GM12865 (cell line): ENCODE measurements at regions not wholly inside any gene's neighbourhood (a gene's known extent, or its start where the extent isn't known, plus 50 kb on each side); places are given as distances from the start of the nearest gene placed in this dataset.

Experiments
- DNase-seq: peaks from one replicate; pipeline ENCODE4 v3.0.0; 2010; ENCODE audit warnings: low read depth
- H3K4me3 ChIP-seq: 2 replicates; pipeline ENCODE4 v1.5.1; 2011; ENCODE audit warnings: mild to moderate bottlenecking, low read depth, low read length, control low read depth
- TF ChIP-seq, protein P1 (sequence below): IDR thresholded peaks from 2 replicates; pipeline ENCODE4 v1.5.1; 2011; ENCODE audit warnings: low read length, control low read depth, low read depth, inconsistent platforms; ENCODE audit not compliant: insufficient read depth; ENCODE audit errors: missing control alignments

GRCh38 chr2:240219208-240219890, 78.9 kb upstream of the OTOS start:
- H3K4me3 ChIP-seq = no peak overlapping the region
- DNase-seq = no peak
- TF ChIP-seq, protein P1, sequence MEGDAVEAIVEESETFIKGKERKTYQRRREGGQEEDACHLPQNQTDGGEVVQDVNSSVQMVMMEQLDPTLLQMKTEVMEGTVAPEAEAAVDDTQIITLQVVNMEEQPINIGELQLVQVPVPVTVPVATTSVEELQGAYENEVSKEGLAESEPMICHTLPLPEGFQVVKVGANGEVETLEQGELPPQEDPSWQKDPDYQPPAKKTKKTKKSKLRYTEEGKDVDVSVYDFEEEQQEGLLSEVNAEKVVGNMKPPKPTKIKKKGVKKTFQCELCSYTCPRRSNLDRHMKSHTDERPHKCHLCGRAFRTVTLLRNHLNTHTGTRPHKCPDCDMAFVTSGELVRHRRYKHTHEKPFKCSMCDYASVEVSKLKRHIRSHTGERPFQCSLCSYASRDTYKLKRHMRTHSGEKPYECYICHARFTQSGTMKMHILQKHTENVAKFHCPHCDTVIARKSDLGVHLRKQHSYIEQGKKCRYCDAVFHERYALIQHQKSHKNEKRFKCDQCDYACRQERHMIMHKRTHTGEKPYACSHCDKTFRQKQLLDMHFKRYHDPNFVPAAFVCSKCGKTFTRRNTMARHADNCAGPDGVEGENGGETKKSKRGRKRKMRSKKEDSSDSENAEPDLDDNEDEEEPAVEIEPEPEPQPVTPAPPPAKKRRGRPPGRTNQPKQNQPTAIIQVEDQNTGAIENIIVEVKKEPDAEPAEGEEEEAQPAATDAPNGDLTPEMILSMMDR = no peak

GRCh38 chr2:240220371-240220770, 79.9 kb upstream of the OTOS start:
- TF ChIP-seq, protein P1 = no peak
- H3K4me3 ChIP-seq = no peak overlapping the region
- no peak for DNase-seq

- DNase-seq = no peak
- no peak overlapping the region for H3K4me3 ChIP-seq
- TF ChIP-seq, protein P1 = no peak
These were observed 83.2 kb upstream of the OTOS start for GRCh38 chr2:240223631-240224030.

DNA sequence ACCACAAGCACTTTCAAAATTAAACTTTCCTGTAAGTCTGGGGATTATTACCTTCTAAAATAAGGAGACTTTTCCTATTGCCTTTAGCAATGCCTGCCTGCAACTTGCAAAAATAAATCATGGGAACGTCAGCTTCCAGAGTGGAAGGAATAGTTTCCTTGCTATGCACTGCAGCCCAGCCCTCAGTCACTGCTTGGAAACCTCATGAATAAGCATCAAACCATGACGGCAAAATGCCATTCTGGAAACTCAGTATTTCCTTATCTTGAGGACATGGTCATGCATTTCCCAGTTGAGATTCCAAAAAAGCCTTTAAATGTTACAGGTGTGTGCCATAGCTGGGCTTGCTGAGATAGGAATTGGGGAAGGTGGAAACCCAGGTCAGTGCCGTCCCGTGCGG, 84.2 kb upstream of the OTOS start:
- H3K4me3 ChIP-seq = no peak overlapping the region
- TF ChIP-seq, protein P1 = no peak
- no peak for DNase-seq

DNA sequence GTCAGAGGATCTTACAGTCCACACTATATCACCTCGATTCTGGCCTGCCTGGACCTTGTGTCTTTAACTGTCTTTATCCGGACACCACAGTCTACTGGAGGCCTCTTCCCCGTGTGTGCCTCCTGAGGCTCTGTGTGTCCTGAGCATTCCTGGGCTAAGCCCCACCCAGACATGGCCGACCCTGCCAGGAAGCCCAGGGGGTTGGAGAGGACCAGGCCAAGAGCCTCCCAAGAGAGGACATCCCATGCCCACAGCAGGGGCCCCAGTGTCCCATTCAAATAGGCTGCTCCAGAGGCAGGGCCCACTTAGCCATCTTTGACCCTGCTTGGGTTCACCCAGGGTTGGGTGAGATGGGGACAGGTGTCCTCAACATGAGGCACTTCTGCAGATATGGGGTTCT, 84.7 kb upstream of the OTOS start:
- no peak for DNase-seq
- no peak overlapping the region for H3K4me3 ChIP-seq
- TF ChIP-seq, protein P1 = no peak

DNA sequence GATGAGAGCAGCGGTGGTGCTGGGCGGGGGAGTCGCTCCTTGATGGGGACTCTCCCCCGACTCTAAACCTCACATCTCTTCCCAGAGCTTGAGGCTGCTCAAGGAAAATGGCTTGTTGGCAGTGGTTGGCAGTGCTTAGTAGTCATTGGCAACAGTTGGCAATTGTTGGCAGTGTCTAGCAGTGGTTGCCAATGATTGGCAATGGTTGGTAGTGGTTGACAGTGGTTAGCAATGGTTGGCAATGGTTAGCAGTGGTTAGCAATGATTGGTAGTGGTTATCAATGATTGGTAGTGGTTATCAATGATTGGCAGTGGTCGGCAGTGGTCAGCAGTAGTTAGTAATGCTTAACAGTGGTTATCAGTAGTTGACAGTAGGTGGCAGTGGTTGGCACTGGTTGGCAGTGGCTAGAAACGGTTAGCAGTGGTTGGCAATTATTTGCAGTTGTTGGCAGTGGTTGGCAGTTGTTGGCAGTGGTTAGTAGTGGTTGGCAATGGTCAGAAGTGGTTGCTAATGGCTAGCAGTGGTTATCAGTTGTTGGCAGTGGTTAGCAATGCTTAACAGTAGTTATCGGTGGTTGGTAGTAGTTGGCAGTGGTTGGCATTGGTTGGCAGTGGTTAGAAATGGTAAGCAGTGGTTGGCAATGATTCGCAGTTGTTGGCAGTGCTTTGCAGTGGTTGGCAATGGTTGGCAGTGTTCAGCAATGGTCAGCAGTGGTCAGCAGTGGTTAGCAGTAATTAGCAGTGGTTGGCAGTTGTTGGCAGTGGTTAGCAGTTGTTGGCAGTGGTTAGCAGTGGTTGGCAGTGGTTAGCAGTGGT, 85.4 kb upstream of the OTOS start:
- TF ChIP-seq, protein P1 = peak; percentile 5

More for the DNA sequence above, 85.4 kb upstream of the OTOS start:
- no peak for DNase-seq
- no peak overlapping the region for H3K4me3 ChIP-seq
